ENCODE measurements at regions not wholly inside any gene's neighbourhood (a gene's known extent, or its start where the extent isn't known, plus 50 kb on each side); places are given as distances from the start of the nearest gene placed in this dataset.
"Not testable (repeated sequence)": the region's sequence is repeated elsewhere in the genome, so short reads cannot be mapped to it uniquely, and the experiment has no call there.

DNA sequence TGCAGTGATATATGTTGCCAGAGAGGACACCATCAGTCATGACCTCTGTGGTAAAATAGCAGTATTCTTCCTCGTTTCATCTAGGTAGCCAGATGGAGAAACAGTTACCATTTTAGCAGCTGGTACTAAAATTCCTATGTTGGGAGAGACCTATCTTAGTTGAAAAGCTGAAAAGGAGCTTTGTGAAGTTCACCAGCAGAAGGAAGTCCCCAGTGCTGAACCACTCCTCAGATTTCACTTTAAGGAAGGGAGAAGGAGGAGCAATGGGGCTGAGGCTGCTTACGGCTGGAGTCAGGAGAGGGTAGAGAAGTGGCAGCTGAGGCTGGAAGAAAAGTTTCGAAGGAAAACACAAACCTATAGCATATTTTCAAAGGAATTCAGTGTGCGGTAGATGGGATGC lies 103.7 kb downstream of the ATXN3L start:
- Histone ChIP-seq H3K4me3 (ENCODE audit: low read length, poor library complexity, severe bottlenecking) (no peak overlapping the region), H2AFZ (ENCODE audit: low read length) (no peak overlapping the region), H4K20me1 (ENCODE audit: insufficient read depth, low read length, poor library complexity, severe bottlenecking) (no peaks in the 10 kb centered on the region), H3F3A (ENCODE audit: low read depth) (no peaks in the 10 kb centered on the region), H3K9me3 (ENCODE audit: insufficient read depth, low read depth, low read length) (no peaks in the 10 kb centered on the region), H3K9ac (ENCODE audit: low read depth, low read length, poor library complexity, severe bottlenecking) (no peak overlapping the region), H3K4me2 (ENCODE audit: low read depth, low read length, poor library complexity, severe bottlenecking) (no peak overlapping the region), H3K9me2 (replicated peaks; ENCODE audit: low read depth, low read length) (no peaks in the 10 kb centered on the region), H3K36me3 (ENCODE audit: insufficient read depth, low read length) (no peaks in the 10 kb centered on the region), H3K4me1 (ENCODE audit: insufficient read depth, low read length, poor library complexity, severe bottlenecking) (no peaks in the 10 kb centered on the region), H3K79me2 (ENCODE audit: insufficient read depth, low read length) (no peaks in the 10 kb centered on the region), H3K27me3 (ENCODE audit: insufficient read depth, low read length, poor library complexity, severe bottlenecking) (no peaks in the 10 kb centered on the region)
- no peak for TF ChIP-seq EZH2phosphoT487 (IDR thresholded peaks at IDR 0.05; ENCODE audit: borderline replicate concordance)
- TF ChIP-seq, protein P1, sequence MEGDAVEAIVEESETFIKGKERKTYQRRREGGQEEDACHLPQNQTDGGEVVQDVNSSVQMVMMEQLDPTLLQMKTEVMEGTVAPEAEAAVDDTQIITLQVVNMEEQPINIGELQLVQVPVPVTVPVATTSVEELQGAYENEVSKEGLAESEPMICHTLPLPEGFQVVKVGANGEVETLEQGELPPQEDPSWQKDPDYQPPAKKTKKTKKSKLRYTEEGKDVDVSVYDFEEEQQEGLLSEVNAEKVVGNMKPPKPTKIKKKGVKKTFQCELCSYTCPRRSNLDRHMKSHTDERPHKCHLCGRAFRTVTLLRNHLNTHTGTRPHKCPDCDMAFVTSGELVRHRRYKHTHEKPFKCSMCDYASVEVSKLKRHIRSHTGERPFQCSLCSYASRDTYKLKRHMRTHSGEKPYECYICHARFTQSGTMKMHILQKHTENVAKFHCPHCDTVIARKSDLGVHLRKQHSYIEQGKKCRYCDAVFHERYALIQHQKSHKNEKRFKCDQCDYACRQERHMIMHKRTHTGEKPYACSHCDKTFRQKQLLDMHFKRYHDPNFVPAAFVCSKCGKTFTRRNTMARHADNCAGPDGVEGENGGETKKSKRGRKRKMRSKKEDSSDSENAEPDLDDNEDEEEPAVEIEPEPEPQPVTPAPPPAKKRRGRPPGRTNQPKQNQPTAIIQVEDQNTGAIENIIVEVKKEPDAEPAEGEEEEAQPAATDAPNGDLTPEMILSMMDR (conservative IDR thresholded peaks at IDR 0.05; ENCODE audit: low read length), result no peak

DNA sequence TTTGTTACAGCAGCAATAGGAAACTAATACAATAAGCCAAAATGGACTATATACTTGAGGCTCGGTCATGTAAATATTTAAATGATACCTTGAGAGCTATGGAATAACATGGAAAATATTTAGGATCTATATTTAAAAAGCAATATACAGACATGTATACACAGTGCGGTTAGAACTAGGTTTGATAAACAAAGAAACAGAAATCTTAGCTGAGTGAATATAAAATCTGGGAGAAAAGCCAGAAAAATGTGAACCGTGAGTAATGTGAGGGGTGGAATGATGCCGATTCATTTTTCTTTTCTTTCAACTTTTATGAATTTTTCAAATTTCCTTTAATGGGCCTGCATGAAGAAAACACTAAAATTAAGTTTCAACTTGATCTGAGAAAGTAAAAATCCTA lies 104.1 kb downstream of the ATXN3L start:
- Histone ChIP-seq H3F3A (ENCODE audit: low read depth) (no peaks in the 10 kb centered on the region), H3K9ac (ENCODE audit: low read depth, low read length, poor library complexity, severe bottlenecking) (no peak overlapping the region), H3K9me3 (ENCODE audit: insufficient read depth, low read depth, low read length) (no peaks in the 10 kb centered on the region), H3K79me2 (ENCODE audit: insufficient read depth, low read length) (no peaks in the 10 kb centered on the region), H3K27me3 (ENCODE audit: insufficient read depth, low read length, poor library complexity, severe bottlenecking) (no peaks in the 10 kb centered on the region), H3K36me3 (ENCODE audit: insufficient read depth, low read length) (no peaks in the 10 kb centered on the region), H3K4me3 (ENCODE audit: low read length, poor library complexity, severe bottlenecking) (no peak overlapping the region), H3K9me2 (replicated peaks; ENCODE audit: low read depth, low read length) (no peaks in the 10 kb centered on the region), H4K20me1 (ENCODE audit: insufficient read depth, low read length, poor library complexity, severe bottlenecking) (no peaks in the 10 kb centered on the region), H3K4me2 (ENCODE audit: low read depth, low read length, poor library complexity, severe bottlenecking) (no peak overlapping the region), H3K4me1 (ENCODE audit: insufficient read depth, low read length, poor library complexity, severe bottlenecking) (no peaks in the 10 kb centered on the region), H2AFZ (ENCODE audit: low read length) (no peak overlapping the region)
- TF ChIP-seq, protein P1 (conservative IDR thresholded peaks at IDR 0.05; ENCODE audit: low read length), result no peak
- TF ChIP-seq EZH2phosphoT487 (IDR thresholded peaks at IDR 0.05; ENCODE audit: borderline replicate concordance), result no peak

DNA sequence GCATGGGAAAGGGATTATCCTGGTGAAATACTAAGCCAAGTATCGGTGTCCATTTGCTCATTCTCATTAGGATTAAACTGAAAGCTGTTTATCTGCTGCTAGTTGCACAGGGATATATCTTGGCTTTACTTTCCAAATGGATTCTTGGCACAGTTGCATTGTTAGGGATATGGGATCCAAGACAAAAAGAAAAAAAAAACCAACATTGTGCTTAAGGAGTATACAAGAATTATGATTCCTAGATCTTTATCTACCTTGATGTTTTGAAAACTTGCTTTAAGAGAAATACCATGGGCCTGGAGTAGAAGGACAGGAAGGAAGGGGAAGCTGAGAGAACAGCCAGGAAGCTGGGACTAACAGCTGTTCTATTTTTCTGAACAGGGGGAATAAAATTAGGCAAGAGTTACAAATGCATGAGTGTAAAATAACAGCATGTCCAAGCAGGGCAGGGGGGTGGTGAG lies 107.6 kb downstream of the ATXN3L start:
- H3F3A ChIP-seq (ENCODE audit: low read depth), result no peaks in the 10 kb centered on the region
- TF ChIP-seq, protein P1 (conservative IDR thresholded peaks at IDR 0.05; ENCODE audit: low read length), result no peak
- TF ChIP-seq EZH2phosphoT487 (IDR thresholded peaks at IDR 0.05; ENCODE audit: borderline replicate concordance), result no peak
- no peaks in the 10 kb centered on the region for H3K79me2 ChIP-seq (ENCODE audit: insufficient read depth, low read length)
- no peaks in the 10 kb centered on the region for H3K9me3 ChIP-seq (ENCODE audit: insufficient read depth, low read depth, low read length)
- no peaks in the 10 kb centered on the region for H3K9me2 ChIP-seq (replicated peaks; ENCODE audit: low read depth, low read length)
- peaks cover 3% of the 10 kb centered on the region for H3K4me1 ChIP-seq (ENCODE audit: insufficient read depth, low read length, poor library complexity, severe bottlenecking)
- no peak overlapping the region for H3K4me3 ChIP-seq (ENCODE audit: low read length, poor library complexity, severe bottlenecking)
- H3K4me2 ChIP-seq (ENCODE audit: low read depth, low read length, poor library complexity, severe bottlenecking), result peak overlapping the region; percentile 50
- no peak overlapping the region for H3K9ac ChIP-seq (ENCODE audit: low read depth, low read length, poor library complexity, severe bottlenecking)
- H3K36me3 ChIP-seq (ENCODE audit: insufficient read depth, low read length), result no peaks in the 10 kb centered on the region
- H3K27me3 ChIP-seq (ENCODE audit: insufficient read depth, low read length, poor library complexity, severe bottlenecking), result no peaks in the 10 kb centered on the region
- no peak overlapping the region for H2AFZ ChIP-seq (ENCODE audit: low read length)
- no peaks in the 10 kb centered on the region for H4K20me1 ChIP-seq (ENCODE audit: insufficient read depth, low read length, poor library complexity, severe bottlenecking)

DNA sequence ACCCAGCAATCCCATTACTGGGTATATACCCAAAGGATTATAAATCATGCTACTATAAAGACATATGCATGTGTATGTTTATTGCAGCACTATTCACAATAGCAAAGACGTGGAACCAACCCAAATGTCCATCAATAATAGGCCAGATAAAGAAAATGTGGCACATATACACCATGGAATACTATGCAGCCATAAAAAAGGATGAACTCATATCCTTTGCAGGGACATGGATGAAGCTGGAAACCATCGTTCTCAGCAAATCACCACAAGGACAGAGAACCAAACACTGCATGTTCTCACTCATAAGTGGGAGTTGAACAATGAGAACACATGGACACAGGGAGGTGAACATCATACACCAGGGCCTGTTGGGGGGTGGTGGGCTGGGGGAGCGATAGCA lies 109.7 kb downstream of the ATXN3L start:
- not testable (repeated sequence) for H3K4me2 ChIP-seq (ENCODE audit: low read depth, low read length, poor library complexity, severe bottlenecking); H3K9me2 ChIP-seq (replicated peaks; ENCODE audit: low read depth, low read length); H3K27me3 ChIP-seq (ENCODE audit: insufficient read depth, low read length, poor library complexity, severe bottlenecking); H3K79me2 ChIP-seq (ENCODE audit: insufficient read depth, low read length); H3K4me1 ChIP-seq (ENCODE audit: insufficient read depth, low read length, poor library complexity, severe bottlenecking); H3K4me3 ChIP-seq (ENCODE audit: low read length, poor library complexity, severe bottlenecking); H3K9ac ChIP-seq (ENCODE audit: low read depth, low read length, poor library complexity, severe bottlenecking); H2AFZ ChIP-seq (ENCODE audit: low read length); H4K20me1 ChIP-seq (ENCODE audit: insufficient read depth, low read length, poor library complexity, severe bottlenecking); H3F3A ChIP-seq (ENCODE audit: low read depth); H3K9me3 ChIP-seq (ENCODE audit: insufficient read depth, low read depth, low read length); H3K36me3 ChIP-seq (ENCODE audit: insufficient read depth, low read length)

DNA sequence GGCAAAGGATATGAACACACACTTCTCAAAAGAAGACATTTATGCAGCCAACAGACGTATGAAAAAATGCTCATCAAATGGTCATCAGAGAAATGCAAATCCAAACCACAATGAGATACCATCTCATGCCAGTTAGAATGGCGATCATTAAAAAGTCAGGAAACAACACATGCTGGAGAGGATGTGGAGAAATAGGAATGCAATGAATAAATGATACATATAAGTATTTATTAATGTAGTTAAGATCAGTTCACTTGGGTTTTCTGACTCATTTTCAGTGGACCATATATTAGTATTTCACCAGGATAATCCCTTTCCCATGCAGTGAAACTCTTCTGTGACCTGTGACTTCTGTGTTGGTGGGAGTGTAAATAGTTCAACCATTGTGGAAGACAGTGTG lies 110.1 kb downstream of the ATXN3L start:
- H3K4me2 ChIP-seq (ENCODE audit: low read depth, low read length, poor library complexity, severe bottlenecking); H3K9me2 ChIP-seq (replicated peaks; ENCODE audit: low read depth, low read length); H3K9me3 ChIP-seq (ENCODE audit: insufficient read depth, low read depth, low read length); H4K20me1 ChIP-seq (ENCODE audit: insufficient read depth, low read length, poor library complexity, severe bottlenecking); H3K4me3 ChIP-seq (ENCODE audit: low read length, poor library complexity, severe bottlenecking); H3K79me2 ChIP-seq (ENCODE audit: insufficient read depth, low read length); H2AFZ ChIP-seq (ENCODE audit: low read length); H3K4me1 ChIP-seq (ENCODE audit: insufficient read depth, low read length, poor library complexity, severe bottlenecking); H3K27me3 ChIP-seq (ENCODE audit: insufficient read depth, low read length, poor library complexity, severe bottlenecking); H3F3A ChIP-seq (ENCODE audit: low read depth); H3K9ac ChIP-seq (ENCODE audit: low read depth, low read length, poor library complexity, severe bottlenecking); H3K36me3 ChIP-seq (ENCODE audit: insufficient read depth, low read length): not testable (repeated sequence)

Measured in Loucy (cell line).